IMR-90 (cell line): ENCODE measurements at regions not wholly inside any gene's neighbourhood (a gene's known extent, or its start where the extent isn't known, plus 50 kb on each side); places are given as distances from the start of the nearest gene placed in this dataset.

ENCODE experiments used
- ATAC-seq: fragments of 200-7000 bp; cut with Tn5 transposase; 2 replicates; pipeline ENCODE4 v1.9.1; 2020; ENCODE audit warnings: low read depth, mild to moderate bottlenecking, moderate library complexity
- BruUV-seq: library from RNA; stranded (reverse); fragments of 400-500 nt; replicated peaks from 2 replicates; lab custom pipeline; 2021; lab: Mats Ljungman, UMichigan
- CTCF ChIA-PET: fragments of 300-600 bp; formaldehyde crosslinking; extraction: SDS; loops from one replicate; lab custom pipeline; 2021; ENCODE audit warnings: antibody characterized with exemption; lab: Yijun Ruan, JAX
- POLR2A ChIA-PET: fragments of 300-600 bp; sonication (Branson Sonifier 250); formaldehyde crosslinking; loops from one replicate; lab custom pipeline; 2022; ENCODE audit warnings: antibody characterized with exemption; ENCODE audit not compliant: unreplicated experiment; lab: Charles Lee
- DNase-seq: peaks from one replicate; pipeline ENCODE4 v3.0.0; 2013
- H2AFZ ChIP-seq: replicated peaks from 2 replicates; pipeline ENCODE3; 2013; ENCODE audit warnings: low read length, mild to moderate bottlenecking; ENCODE audit not compliant: poor library complexity
- H2AK5ac ChIP-seq: 2 replicates; pipeline ENCODE4 v1.6.1; 2013; ENCODE audit warnings: low read depth, low read length, inconsistent platforms
- H2AK9ac ChIP-seq: replicated peaks from 2 replicates; pipeline ENCODE3; 2013; ENCODE audit warnings: mild to moderate bottlenecking, low read depth, low read length, moderate library complexity; ENCODE audit not compliant: poor library complexity
- H2BK120ac ChIP-seq: 2 replicates; pipeline ENCODE4 v1.6.1; 2013; ENCODE audit warnings: low read depth, low read length, inconsistent platforms
- H2BK15ac ChIP-seq: 3 replicates; pipeline ENCODE4 v1.6.1; 2013; ENCODE audit warnings: low read depth, low read length, inconsistent platforms
- H2BK20ac ChIP-seq: 2 replicates; pipeline ENCODE4 v1.6.1; 2013; ENCODE audit warnings: low read depth, mild to moderate bottlenecking, inconsistent platforms, low read length, moderate library complexity
- H2BK5ac ChIP-seq: 2 replicates; pipeline ENCODE4 v1.6.1; 2013; ENCODE audit warnings: mild to moderate bottlenecking, low read depth, low read length, inconsistent platforms; ENCODE audit not compliant: poor library complexity, severe bottlenecking
- H3K14ac ChIP-seq: replicated peaks from 2 replicates; pipeline ENCODE4 v1.6.1; 2013; ENCODE audit warnings: low read depth, low read length, inconsistent platforms
- H3K18ac ChIP-seq: 2 replicates; pipeline ENCODE4 v1.6.1; 2013; ENCODE audit warnings: low read depth, low read length, control low read depth
- H3K23ac ChIP-seq: 2 replicates; pipeline ENCODE4 v1.6.1; 2013; ENCODE audit warnings: low read depth, low read length, inconsistent platforms
- H3K27ac ChIP-seq: 2 replicates; pipeline ENCODE4 v1.5.1; 2013; ENCODE audit warnings: mild to moderate bottlenecking, control low read depth, low read length; ENCODE audit not compliant: insufficient read depth
- H3K27me3 ChIP-seq: 2 replicates; pipeline ENCODE4 v1.6.1; 2013; ENCODE audit warnings: low read length; ENCODE audit not compliant: control insufficient read depth, insufficient read depth
- H3K36me3 ChIP-seq: 2 replicates; pipeline ENCODE4 v1.6.1; 2013; ENCODE audit warnings: low read length, mixed read lengths; ENCODE audit not compliant: control insufficient read depth, insufficient read depth
- H3K4ac ChIP-seq: 2 replicates; pipeline ENCODE4 v1.6.1; 2013; ENCODE audit warnings: low read depth, low read length, inconsistent platforms
- H3K4me1 ChIP-seq: 2 replicates; pipeline ENCODE4 v1.6.1; 2013; ENCODE audit warnings: low read length, mixed read lengths; ENCODE audit not compliant: control insufficient read depth, insufficient read depth
- H3K4me2 ChIP-seq: 2 replicates; pipeline ENCODE4 v1.6.1; 2013; ENCODE audit warnings: low read depth, mild to moderate bottlenecking, control low read depth, low read length, moderate library complexity
- H3K4me3 ChIP-seq: 2 replicates; pipeline ENCODE4 v1.5.1; 2013; ENCODE audit warnings: low read depth, mild to moderate bottlenecking, control low read depth, low read length, moderate library complexity; ENCODE audit not compliant: insufficient read depth
- H3K56ac ChIP-seq: 2 replicates; pipeline ENCODE4 v1.6.1; 2013; ENCODE audit warnings: low read length, inconsistent platforms; ENCODE audit not compliant: insufficient read depth; ENCODE audit errors: extremely low read depth
- H3K79me1 ChIP-seq, 2 experiments: 2 replicates each; pipeline ENCODE4 v1.6.1; 2013; ENCODE audit warnings: low read length in 2 of 2, inconsistent platforms in 1 of 2, low read depth in 1 of 2
- H3K9ac ChIP-seq: 2 replicates; pipeline ENCODE4 v1.6.1; 2013; ENCODE audit warnings: low read depth, low read length, control low read depth
- H3K9me1 ChIP-seq: 2 replicates; pipeline ENCODE4 v1.6.1; 2013; ENCODE audit warnings: low read length, inconsistent platforms; ENCODE audit not compliant: insufficient read depth
- H3K9me3 ChIP-seq: 2 replicates; pipeline ENCODE4 v1.6.1; 2013; ENCODE audit warnings: low read length; ENCODE audit not compliant: control insufficient read depth, insufficient read depth
- H4K20me1 ChIP-seq: 2 replicates; pipeline ENCODE4 v1.6.1; 2013; ENCODE audit warnings: low read length, inconsistent platforms; ENCODE audit not compliant: insufficient read depth
- H4K5ac ChIP-seq: 2 replicates; pipeline ENCODE4 v1.6.1; 2013; ENCODE audit warnings: mild to moderate bottlenecking, low read depth, low read length, control low read depth
- H4K8ac ChIP-seq, 2 experiments: 2 replicates each; pipeline ENCODE4 v1.6.1; 2013; ENCODE audit warnings: low read depth in 2 of 2, low read length in 2 of 2, control low read depth in 1 of 2, inconsistent platforms in 1 of 2
- H4K91ac ChIP-seq: 2 replicates; pipeline ENCODE4 v1.6.1; 2013; ENCODE audit warnings: low read depth, low read length, inconsistent platforms; ENCODE audit not compliant: insufficient read depth
- BHLHE40 ChIP-seq: fragments of 150-350 bp; IDR thresholded peaks from 2 replicates; pipeline ENCODE4 v1.6.1; 2016; ENCODE audit warnings: mild to moderate bottlenecking, low read depth, low read length
- CEBPB ChIP-seq: IDR thresholded peaks from 2 replicates; pipeline ENCODE4 v1.6.1; 2012; ENCODE audit warnings: low read depth, low read length, improper control_type of control experiment
- CHD1 ChIP-seq: IDR thresholded peaks from 2 replicates; pipeline ENCODE4 v1.6.1; 2012; ENCODE audit warnings: low read depth, low read length, improper control_type of control experiment
- CTCF ChIP-seq: conservative IDR thresholded peaks from 2 replicates; pipeline ENCODE4 v1.5.1; 2012; ENCODE audit warnings: mild to moderate bottlenecking, low read depth, low read length, improper control_type of control experiment
- ELK1 ChIP-seq: fragments of 150-350 bp; IDR thresholded peaks from 2 replicates; pipeline ENCODE4 v1.6.1; 2016; ENCODE audit warnings: low read depth, mild to moderate bottlenecking, low read length, moderate library complexity, borderline replicate concordance
- FOS ChIP-seq: fragments of 150-350 bp; IDR thresholded peaks from 2 replicates; pipeline ENCODE4 v1.6.1; 2016; ENCODE audit warnings: low read depth, low read length
- MAFK ChIP-seq: IDR thresholded peaks from 2 replicates; pipeline ENCODE4 v1.6.1; 2012; ENCODE audit warnings: low read depth, low read length, improper control_type of control experiment
- MAZ ChIP-seq: IDR thresholded peaks from 2 replicates; pipeline ENCODE4 v1.6.1; 2012; ENCODE audit warnings: low read depth, mild to moderate bottlenecking, low read length, improper control_type of control experiment, moderate library complexity, borderline replicate concordance
- NFE2L2 ChIP-seq: fragments of 150-350 bp; IDR thresholded peaks from 2 replicates; pipeline ENCODE4 v1.6.1; 2016; ENCODE audit warnings: low read depth, mild to moderate bottlenecking, low read length
- POLR2A ChIP-seq: IDR thresholded peaks from 2 replicates; pipeline ENCODE4 v1.6.1; 2012; ENCODE audit warnings: mild to moderate bottlenecking, low read depth, low read length
- RAD21 ChIP-seq: IDR thresholded peaks from 2 replicates; pipeline ENCODE4 v1.6.1; 2012; ENCODE audit warnings: low read length, improper control_type of control experiment
- RCOR1 ChIP-seq: IDR thresholded peaks from 2 replicates; pipeline ENCODE4 v1.6.1; 2012; ENCODE audit warnings: mild to moderate bottlenecking, low read length, improper control_type of control experiment; ENCODE audit not compliant: insufficient replicate concordance
- RFX5 ChIP-seq: IDR thresholded peaks from 2 replicates; pipeline ENCODE4 v1.8.0; 2012; ENCODE audit warnings: low read depth, mild to moderate bottlenecking, low read length, moderate library complexity
- SMC3 ChIP-seq: fragments of 150-350 bp; IDR thresholded peaks from 2 replicates; pipeline ENCODE4 v1.6.1; 2016; ENCODE audit warnings: low read depth, mild to moderate bottlenecking, antibody characterized with exemption, low read length, moderate library complexity
- WGBS, 2 experiments: methylation state at CpG; one replicate each; pipeline versions ENCODE4 v1.1.5 to v1.1.7; 2013; ENCODE audit warnings: missing lambda C conversion rate in 2 of 2; ENCODE audit not compliant: insufficient read length in 1 of 2; ENCODE audit errors: extremely low coverage in 2 of 2; 5-methylcytosine and 5-hydroxymethylcytosine counted together
- dilution Hi-C: fragments of 300-500 bp; cut with HindIII; formaldehyde crosslinking; loops from one replicate; pipeline ENCODE4 v1.14.3; 2018; ENCODE audit warnings: low sequenced_read_pairs; ENCODE audit not compliant: unreplicated experiment
- in situ Hi-C: fragments of 300-500 bp; cut with MboI; formaldehyde crosslinking; loops from 3 replicates; pipeline ENCODE4 v1.14.3; 2019; ENCODE audit warnings: low sequenced_read_pairs, inconsistent platforms, mixed read lengths
- intact Hi-C: fragments of 100-400 bp; cut with micrococcal nuclease; formaldehyde crosslinking; loops from 2 replicates; pipeline ENCODE4 v1.10.0; 2022

GRCh38 chr14:85124631-85125290, 405.2 kb upstream of the FLRT2 start:
- H2BK15ac ChIP-seq = no peak overlapping the region
- no peaks in the 10 kb centered on the region for H4K20me1 ChIP-seq
- in situ Hi-C loops = no loop called here
- no peak for TF ChIP-seq RCOR1
- TF ChIP-seq BHLHE40 = no peak
- TF ChIP-seq POLR2A = no peak
- no peak for TF ChIP-seq RAD21
- no peak for TF ChIP-seq FOS
- TF ChIP-seq CEBPB = no peak
- TF ChIP-seq NFE2L2 = no peak
- TF ChIP-seq ELK1 = no peak
- TF ChIP-seq MAFK = no peak
- TF ChIP-seq CTCF = no peak
- TF ChIP-seq SMC3 = no peak
- TF ChIP-seq MAZ = no peak
- no peak for TF ChIP-seq CHD1
- no peak for TF ChIP-seq RFX5
- H3K27ac ChIP-seq = no peak overlapping the region
- no peak overlapping the region for H3K56ac ChIP-seq
- H3K4me3 ChIP-seq = no peak overlapping the region
- H2BK120ac ChIP-seq = no peak overlapping the region
- H3K18ac ChIP-seq = no peak overlapping the region
- POLR2A ChIA-PET = no interaction called here
- DNase-seq (no peak), ATAC-seq (no peak)
- H4K8ac ChIP-seq = no peak overlapping the region
- no peak overlapping the region for H2AK5ac ChIP-seq
- H3K4me1 ChIP-seq = no peaks in the 10 kb centered on the region
- intact Hi-C loops = no loop called here
- no peak overlapping the region for H2AFZ ChIP-seq
- H3K4me2 ChIP-seq = no peak overlapping the region
- H4K91ac ChIP-seq = no peak overlapping the region
- dilution Hi-C loops = no loop called here
- no peak overlapping the region for H2BK5ac ChIP-seq
- no peaks in the 10 kb centered on the region for H3K27me3 ChIP-seq
- WGBS, 2 experiments = no CpG with 5 or more reads among the region's 3 CpGs
- no peak overlapping the region for H3K23ac ChIP-seq
- H4K5ac ChIP-seq = no peak overlapping the region
- no peak overlapping the region for H3K14ac ChIP-seq
- CTCF ChIA-PET = interaction anchor here (0.6 kb wide), 1 partner anchor 30 kb away, joined by 3 read pairs; no protein-coding TSS in a partner anchor
- no peaks in the 10 kb centered on the region for H3K36me3 ChIP-seq
- no peaks in the 10 kb centered on the region for H3K9me1 ChIP-seq
- H3K79me1 ChIP-seq = no peaks in the 10 kb centered on the region
- H3K4ac ChIP-seq = no peak overlapping the region
- H3K9me3 ChIP-seq = no peaks in the 10 kb centered on the region
- no peak overlapping the region for H2BK20ac ChIP-seq
- BruUV-seq = no TSS peak
- H2AK9ac ChIP-seq = no peak overlapping the region
- no peak overlapping the region for H3K9ac ChIP-seq
